PC-3 (cell line): ENCODE measurements at regions not wholly inside any gene's neighbourhood (a gene's known extent, or its start where the extent isn't known, plus 50 kb on each side); places are given as distances from the start of the nearest gene placed in this dataset.

ENCODE experiments used
- EZH2 ChIP-seq: fragments of 300-600 bp; sonication (generic); IDR thresholded peaks from one replicate; pipeline ENCODE4 v1.6.1; 2017; ENCODE audit warnings: antibody characterized with exemption, mild to moderate bottlenecking, low read length; ENCODE audit not compliant: unreplicated experiment
- EZH2phosphoT487 ChIP-seq: fragments of 300-600 bp; sonication (generic); IDR thresholded peaks from 2 replicates; pipeline ENCODE4 v1.6.1; 2018; ENCODE audit warnings: mild to moderate bottlenecking, antibody characterized with exemption, low read length, borderline replicate concordance
- TF ChIP-seq, protein P1 (sequence below): fragments of 300-600 bp; sonication (generic); conservative IDR thresholded peaks from 2 replicates; pipeline ENCODE4 v1.5.1; 2017; ENCODE audit warnings: antibody characterized with exemption, low read depth, mild to moderate bottlenecking, low read length

DNA sequence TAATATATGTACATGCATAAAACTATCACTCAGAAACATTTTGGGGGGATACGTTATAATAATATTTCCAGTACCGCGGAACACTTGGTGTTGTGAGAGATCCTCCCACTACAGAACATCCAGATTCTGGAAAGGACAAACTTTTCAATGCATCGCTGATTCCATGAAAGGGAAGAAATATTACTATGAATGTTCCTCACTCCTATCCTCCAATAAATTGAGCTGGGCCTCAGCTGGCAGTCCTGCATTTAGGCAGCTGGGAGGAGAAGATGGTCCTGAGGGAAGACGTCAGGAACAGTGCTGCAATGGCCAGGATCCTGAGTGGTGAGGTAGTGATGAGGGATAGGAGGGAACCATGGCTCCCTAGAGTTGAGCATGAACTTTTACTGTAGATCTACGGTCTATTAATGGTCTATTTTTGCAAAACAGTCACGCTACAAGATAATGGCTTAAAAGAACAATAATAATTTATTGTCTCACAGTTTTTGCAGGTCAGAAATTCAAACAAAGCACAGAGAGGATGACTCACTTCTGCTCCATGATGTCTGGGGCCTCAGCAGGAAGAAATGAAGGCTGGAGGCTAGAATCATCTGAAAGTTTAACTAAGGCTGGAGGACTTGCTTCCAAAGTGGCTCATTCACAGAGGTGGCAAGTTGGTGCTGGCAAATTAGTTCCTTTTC lies 538.1 kb downstream of the STIM2 start:
- TF ChIP-seq, protein P1, sequence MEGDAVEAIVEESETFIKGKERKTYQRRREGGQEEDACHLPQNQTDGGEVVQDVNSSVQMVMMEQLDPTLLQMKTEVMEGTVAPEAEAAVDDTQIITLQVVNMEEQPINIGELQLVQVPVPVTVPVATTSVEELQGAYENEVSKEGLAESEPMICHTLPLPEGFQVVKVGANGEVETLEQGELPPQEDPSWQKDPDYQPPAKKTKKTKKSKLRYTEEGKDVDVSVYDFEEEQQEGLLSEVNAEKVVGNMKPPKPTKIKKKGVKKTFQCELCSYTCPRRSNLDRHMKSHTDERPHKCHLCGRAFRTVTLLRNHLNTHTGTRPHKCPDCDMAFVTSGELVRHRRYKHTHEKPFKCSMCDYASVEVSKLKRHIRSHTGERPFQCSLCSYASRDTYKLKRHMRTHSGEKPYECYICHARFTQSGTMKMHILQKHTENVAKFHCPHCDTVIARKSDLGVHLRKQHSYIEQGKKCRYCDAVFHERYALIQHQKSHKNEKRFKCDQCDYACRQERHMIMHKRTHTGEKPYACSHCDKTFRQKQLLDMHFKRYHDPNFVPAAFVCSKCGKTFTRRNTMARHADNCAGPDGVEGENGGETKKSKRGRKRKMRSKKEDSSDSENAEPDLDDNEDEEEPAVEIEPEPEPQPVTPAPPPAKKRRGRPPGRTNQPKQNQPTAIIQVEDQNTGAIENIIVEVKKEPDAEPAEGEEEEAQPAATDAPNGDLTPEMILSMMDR, result no peak
- TF ChIP-seq EZH2phosphoT487 (no peak), EZH2 (no peak)
